Lower lobe of right lung (tissue), 2 donors: ENCODE measurements at regions not wholly inside any gene's neighbourhood (a gene's known extent, or its start where the extent isn't known, plus 50 kb on each side); places are given as distances from the start of the nearest gene placed in this dataset.

Experiments
- ATAC-seq, 2 donors: fragments of 200-7000 bp; cut with Tn5 transposase; one replicate each; pipeline ENCODE4 v1.9.1; 2020 to 2022; ENCODE audit warnings: mild to moderate bottlenecking in 2 of 2, moderate library complexity in 2 of 2
- DNase-seq: peaks from one replicate; pipeline ENCODE4 v3.0.0-alpha.2; 2020
- H3K27ac ChIP-seq: fragments of 200-600 bp; one replicate; pipeline ENCODE4 v1.8.0; 2022
- H3K27me3 ChIP-seq: fragments of 200-600 bp; one replicate; pipeline ENCODE4 v1.8.0; 2022; ENCODE audit warnings: low read depth
- H3K36me3 ChIP-seq: fragments of 200-600 bp; one replicate; pipeline ENCODE4 v1.8.0; 2022; ENCODE audit warnings: mild to moderate bottlenecking
- H3K4me1 ChIP-seq: fragments of 200-600 bp; one replicate; pipeline ENCODE4 v1.8.0; 2022
- H3K4me3 ChIP-seq: fragments of 200-600 bp; one replicate; pipeline ENCODE4 v1.8.0; 2022; ENCODE audit warnings: mild to moderate bottlenecking
- H3K9me3 ChIP-seq: fragments of 200-600 bp; one replicate; pipeline ENCODE4 v1.8.0; 2022
- CTCF ChIP-seq: fragments of 200-600 bp; IDR thresholded peaks from one replicate; pipeline ENCODE4 v1.8.0; 2022; ENCODE audit warnings: antibody characterized with exemption, mild to moderate bottlenecking
- intact Hi-C: fragments of 100-400 bp; cut with DNase I; formaldehyde crosslinking; loops from one replicate; pipeline ENCODE4 v1.11.0; 2022
- donor health status: DM: no; HTN: yes; CAD: no; lungs with severe emphysema.

GRCh38 chr14:25929881-25930615 is 667.8 kb downstream of the NOVA1 start:
- Histone ChIP-seq H3K27me3 (no peaks in the 10 kb centered on the region), H3K4me3 (no peak overlapping the region), H3K4me1 (no peaks in the 10 kb centered on the region), H3K27ac (no peak overlapping the region), H3K9me3 (no peaks in the 10 kb centered on the region), H3K36me3 (no peaks in the 10 kb centered on the region)
- ATAC-seq (no peak), DNase-seq (no peak)
- intact Hi-C loops: no loop called here
- TF ChIP-seq CTCF: no peak

GRCh38 chr14:25911831-25912230 is 686.0 kb downstream of the NOVA1 start:
- TF ChIP-seq CTCF: no peak
- H3K27me3 ChIP-seq: no peaks in the 10 kb centered on the region
- no peak for DNase-seq
- H3K4me3 ChIP-seq: no peak overlapping the region
- intact Hi-C loops: no loop called here
- H3K9me3 ChIP-seq: no peaks in the 10 kb centered on the region
- no peak overlapping the region for H3K27ac ChIP-seq
- H3K36me3 ChIP-seq: no peaks in the 10 kb centered on the region
- H3K4me1 ChIP-seq: no peaks in the 10 kb centered on the region
- ATAC-seq: no peak

GRCh38 chr14:25909045-25909747 is 688.6 kb downstream of the NOVA1 start:
- intact Hi-C loops: no loop called here
- no peak overlapping the region for H3K4me3 ChIP-seq
- no peaks in the 10 kb centered on the region for H3K27me3 ChIP-seq
- TF ChIP-seq CTCF: no peak
- H3K9me3 ChIP-seq: no peaks in the 10 kb centered on the region
- no peak for ATAC-seq
- DNase-seq: no peak
- no peaks in the 10 kb centered on the region for H3K4me1 ChIP-seq
- no peak overlapping the region for H3K27ac ChIP-seq
- H3K36me3 ChIP-seq: no peaks in the 10 kb centered on the region

- intact Hi-C loops: no loop called here
- ATAC-seq (no peak), DNase-seq (no peak)
- H3K4me3 ChIP-seq: no peak overlapping the region
- H3K36me3 ChIP-seq: no peaks in the 10 kb centered on the region
- no peak overlapping the region for H3K27ac ChIP-seq
- no peaks in the 10 kb centered on the region for H3K27me3 ChIP-seq
- H3K4me1 ChIP-seq: no peaks in the 10 kb centered on the region
- H3K9me3 ChIP-seq: no peaks in the 10 kb centered on the region
- TF ChIP-seq CTCF: no peak
Measured at GRCh38 chr14:25908277-25909044, 689.4 kb downstream of the NOVA1 start.

GRCh38 chr14:25904446-25904845 is 693.4 kb downstream of the NOVA1 start:
- intact Hi-C loops: no loop called here
- Histone ChIP-seq H3K27me3 (no peaks in the 10 kb centered on the region), H3K4me3 (no peak overlapping the region), H3K4me1 (no peaks in the 10 kb centered on the region), H3K9me3 (no peaks in the 10 kb centered on the region), H3K27ac (no peak overlapping the region), H3K36me3 (no peaks in the 10 kb centered on the region)
- no peak for TF ChIP-seq CTCF
- no peak for DNase-seq
- no peak for ATAC-seq
